HG03442 (cell line): ENCODE measurements at regions not wholly inside any gene's neighbourhood (a gene's known extent, or its start where the extent isn't known, plus 50 kb on each side); places are given as distances from the start of the nearest gene placed in this dataset.

Source experiments
- ATAC-seq: cut with Tn5 transposase; IDR thresholded peaks from one replicate; pipeline ENCODE4 v1.9.1; 2021; ENCODE audit warnings: mild to moderate bottlenecking, moderate library complexity; ENCODE audit not compliant: unreplicated experiment

DNA sequence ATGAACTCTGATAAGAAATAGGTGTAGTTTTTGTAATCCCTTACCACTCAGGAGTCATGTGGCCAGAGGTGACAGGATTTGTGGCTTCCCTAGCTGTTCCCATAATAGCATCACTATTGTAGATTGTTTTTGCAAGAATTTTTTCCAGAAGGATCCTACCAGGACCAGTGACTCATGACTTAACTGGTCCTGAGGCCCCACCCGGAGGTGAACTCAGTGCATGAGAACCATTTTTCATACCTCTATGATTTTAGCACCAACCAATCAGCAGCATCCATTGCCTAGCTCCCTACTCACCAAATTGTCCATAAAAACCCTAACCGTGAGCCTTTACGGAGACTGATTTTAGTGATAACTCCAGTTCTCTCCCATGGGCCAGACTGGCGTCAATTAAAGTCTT, 484.8 kb downstream of the PSAT1 start:
- ATAC-seq, result no peak

DNA sequence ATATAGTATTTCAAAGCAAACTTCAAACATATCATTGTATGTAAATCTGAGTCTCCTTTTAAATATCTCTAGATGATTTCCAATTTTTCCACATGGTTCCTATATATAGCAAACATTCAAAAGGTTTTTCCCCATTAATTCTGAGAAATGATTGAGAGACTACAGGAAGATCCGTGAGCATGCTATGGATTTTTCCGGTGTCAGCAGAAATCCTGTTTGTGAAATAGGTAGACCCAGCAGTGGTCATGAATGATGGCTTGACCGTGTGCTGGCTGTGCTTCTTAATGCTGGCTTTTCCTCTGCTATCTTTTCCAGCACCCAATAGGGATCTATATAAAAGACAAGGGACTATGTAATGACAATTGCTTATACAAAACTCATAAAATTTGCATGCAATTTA, 485.3 kb downstream of the PSAT1 start:
- ATAC-seq, result no peak

DNA sequence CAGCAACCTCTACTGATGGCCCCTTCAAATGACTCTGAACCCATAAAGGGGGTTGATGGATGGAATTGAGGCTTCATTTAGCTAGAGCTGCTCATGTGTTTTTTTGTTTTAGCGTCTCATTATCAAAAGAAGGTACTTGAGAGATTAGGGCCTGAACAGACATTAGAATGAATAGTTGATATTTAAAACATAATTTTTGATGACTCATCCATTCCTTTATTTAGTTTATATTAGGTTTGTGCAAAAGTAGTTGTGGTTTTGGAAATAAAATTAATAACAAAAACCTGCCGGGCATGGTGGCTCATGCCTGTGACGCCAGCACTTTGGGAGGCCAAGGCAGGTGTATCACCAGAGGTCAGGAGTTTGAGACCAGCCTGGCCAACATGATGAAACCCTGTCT, 485.9 kb downstream of the PSAT1 start:
- no peak for ATAC-seq

DNA sequence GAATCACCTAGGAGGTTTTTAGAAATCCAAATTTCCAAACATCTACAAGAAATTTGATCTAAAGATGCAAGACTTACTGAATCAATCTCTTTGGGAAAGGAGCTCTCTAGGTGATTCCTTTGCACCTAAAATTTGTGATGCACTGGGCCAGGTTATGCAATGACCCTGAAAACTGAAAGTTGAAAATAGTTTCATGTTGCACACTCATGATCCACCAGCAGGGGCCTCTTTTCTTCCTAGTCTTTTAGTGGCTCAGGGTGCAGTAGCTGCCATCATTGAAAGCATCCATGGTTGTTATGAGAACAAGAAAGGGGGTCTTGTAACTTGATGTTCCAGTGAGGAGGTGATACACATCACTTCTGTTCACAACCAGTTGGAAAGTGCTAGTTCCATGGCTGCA, 486.8 kb downstream of the PSAT1 start:
- ATAC-seq, result peak; percentile 58

DNA sequence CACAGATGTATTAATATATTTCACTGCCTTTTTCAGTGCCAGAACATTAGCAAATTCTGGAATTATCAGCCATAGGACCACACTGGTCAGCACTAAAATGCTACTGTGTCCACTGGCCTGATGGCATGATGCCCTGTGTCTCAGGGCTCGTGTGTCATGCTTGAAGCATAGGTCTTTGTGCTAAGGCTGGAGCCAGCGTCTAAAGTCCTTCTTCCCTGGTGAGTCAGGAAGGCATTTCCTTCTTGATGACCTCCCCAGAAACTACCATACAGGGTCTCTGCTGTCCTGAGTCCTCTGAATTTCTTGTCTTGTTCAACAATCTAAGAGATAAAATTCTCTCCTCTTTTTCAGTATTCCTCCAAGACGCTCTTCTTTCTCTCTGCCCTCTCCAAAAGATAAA, 489.9 kb downstream of the PSAT1 start:
- no peak for ATAC-seq

DNA sequence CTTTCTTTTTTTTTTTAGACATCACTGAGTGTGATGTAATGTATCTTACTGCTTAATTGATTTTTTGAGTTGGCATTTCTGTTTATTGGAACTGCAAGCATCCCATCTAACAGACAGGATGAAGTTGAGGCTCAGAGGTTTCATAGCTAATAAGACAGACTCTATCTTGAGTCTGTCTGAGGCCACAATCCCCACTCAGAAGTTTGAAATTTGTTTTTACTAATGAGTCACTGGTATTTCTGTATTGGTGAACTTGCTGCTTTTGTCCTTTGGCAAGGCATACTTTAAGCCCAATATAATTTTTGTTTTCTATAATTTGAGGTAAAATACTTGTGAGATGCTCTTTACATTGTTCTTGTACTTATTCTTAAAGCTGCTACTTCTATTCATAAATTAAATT, 491.2 kb downstream of the PSAT1 start:
- no peak for ATAC-seq

DNA sequence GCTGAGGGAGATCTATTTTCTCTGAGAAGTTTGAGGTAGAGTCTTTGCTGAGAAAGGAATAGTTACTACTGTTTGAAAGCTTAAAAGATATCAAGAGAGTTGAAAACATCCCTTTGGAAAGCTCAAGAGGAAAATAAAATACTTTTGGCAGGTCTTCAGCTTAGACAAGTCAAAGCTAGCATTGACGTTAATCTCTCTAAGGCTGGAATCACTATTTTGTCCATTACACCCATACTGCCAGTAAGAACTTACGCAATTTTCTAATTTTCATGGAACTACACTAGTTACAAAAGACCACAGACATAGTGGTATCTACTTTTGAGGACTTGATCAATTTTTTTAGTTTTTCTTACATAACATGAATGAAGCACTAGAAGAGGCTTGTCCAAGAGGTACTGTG, 494.9 kb downstream of the PSAT1 start:
- ATAC-seq, result no peak

DNA sequence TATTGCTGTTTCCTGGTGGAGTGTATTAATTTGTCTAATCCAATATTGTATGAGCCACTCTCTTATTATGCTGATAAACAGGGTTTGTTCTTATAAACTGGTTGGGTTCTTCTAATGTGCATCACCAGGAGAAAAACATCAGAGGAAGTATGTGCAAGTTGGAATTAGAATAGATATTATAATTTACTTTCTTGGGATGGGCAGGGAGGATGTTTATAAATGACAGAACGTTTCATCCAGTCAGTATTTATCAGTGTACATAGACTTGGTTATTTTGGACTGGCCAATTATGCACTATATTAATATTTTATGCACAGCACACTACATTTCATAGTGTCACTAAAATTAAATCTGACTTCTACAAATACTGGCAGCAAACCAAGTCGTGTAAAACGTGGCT, 495.8 kb downstream of the PSAT1 start:
- ATAC-seq, result no peak

DNA sequence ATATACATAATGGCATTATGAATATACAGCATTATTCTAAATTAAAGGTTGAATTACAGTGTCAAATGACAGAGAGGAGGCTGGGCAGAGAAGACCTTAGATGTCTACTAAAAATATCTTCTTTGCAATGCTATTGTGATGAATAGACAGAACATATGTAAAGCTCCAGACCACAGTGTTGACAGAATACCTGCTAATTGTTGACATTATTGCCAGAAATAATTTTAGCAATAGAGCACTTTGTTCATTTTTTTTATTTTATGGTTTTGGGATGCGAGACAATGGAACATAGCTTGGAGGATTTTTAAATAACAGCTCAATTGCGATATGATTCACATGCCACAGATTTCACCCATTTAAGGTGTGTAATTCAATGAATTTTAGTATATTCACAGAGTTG, 508.8 kb downstream of the PSAT1 start:
- no peak for ATAC-seq

DNA sequence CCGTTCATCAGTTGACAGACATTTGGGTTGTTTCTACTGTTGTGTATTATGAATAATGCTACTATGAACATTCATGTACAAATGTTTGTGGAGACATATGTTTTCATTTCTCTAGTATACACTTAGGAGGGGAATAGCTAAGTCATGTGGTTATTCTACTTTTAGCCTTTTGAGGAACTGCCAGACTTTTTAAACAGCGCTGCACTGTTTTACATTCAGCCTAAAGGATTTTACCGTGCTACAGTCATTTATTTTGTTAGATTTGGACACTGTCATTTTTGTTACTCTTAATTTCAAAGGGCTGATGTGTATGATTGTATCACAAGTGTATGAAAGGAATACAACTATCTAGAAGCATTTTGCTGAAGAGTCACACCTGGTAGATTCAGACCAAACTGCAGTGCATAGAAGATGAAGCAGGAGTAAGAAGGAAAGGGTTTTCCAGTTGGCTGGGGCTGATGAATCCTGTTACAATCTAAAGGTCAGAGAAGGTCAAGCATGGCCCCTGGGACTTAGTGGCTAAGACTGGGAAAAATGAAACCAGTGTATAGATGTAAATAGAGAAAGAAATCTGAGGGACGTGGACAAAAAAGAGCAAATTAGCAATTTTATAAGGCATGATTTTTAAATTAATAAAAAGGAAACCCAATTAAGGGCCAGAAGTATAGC, 509.7 kb downstream of the PSAT1 start:
- ATAC-seq, result no peak

DNA sequence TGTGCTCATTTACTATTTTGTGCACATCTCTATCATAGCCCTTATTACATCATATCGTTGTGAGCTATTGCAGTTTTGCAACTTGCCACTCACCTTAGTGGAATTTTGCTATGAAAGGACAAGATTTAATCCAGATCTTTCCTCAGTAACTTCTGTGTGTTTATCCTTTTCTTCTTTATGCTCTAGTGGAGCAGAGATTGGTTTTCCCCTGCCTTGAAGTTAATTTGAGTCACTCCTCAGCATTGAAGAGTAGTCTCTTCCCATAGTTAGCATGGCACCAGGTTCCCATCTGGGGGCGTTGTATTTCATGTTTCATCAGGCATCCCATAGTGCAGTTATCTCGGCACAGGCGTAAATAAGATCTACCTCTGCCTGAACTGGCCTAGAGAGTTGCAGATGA, 510.4 kb downstream of the PSAT1 start:
- no peak for ATAC-seq

DNA sequence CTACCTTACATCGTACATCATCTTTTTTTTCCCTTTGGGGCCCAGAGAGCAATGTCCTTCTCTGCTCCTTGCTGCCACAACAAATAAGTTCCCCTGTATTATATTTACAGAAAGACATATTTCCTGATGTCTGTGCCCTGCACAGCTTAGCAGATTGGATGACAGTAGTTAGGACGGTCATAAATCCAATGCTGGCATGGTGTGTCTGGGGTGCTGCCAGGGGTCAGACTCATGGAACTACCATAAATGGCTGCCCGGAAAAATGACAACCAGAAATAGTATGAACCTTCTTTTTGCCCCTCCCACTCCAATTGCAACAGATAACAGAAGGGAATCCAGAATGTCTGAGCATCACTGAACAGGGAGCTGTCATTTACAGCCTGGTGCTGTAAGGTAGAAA, 511.1 kb downstream of the PSAT1 start:
- ATAC-seq, result no peak

DNA sequence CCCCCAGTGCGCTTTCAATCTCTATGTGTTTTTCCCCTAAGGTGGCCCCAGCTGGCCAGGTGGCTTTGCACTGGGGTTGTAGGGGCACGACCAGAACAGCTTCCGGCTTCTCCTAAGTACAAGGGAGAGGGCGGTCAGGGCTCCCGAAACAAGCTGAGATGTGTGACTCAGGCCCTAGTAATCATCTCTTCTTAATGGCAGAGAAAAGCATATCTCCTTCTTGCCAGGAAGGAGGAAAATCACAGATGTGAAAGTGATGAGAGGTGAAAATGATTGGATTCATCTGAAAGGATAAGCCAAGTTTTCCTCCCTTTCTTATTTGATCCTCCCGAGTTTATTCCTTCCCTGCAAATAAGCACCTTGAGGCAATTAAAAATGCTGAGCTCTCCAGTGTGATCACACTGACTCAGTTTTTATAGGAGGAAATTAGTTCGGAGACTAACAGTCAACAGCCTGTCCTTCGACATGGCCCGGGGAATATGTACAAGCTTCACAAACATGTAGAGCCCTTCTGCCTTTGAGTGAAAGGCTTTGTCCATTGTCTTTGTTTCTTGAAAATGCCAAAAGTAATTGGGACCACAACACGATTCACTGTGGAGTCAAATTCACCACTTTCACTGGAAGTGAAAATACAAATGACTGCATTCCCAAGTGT, 514.8 kb downstream of the PSAT1 start:
- ATAC-seq, result no peak

DNA sequence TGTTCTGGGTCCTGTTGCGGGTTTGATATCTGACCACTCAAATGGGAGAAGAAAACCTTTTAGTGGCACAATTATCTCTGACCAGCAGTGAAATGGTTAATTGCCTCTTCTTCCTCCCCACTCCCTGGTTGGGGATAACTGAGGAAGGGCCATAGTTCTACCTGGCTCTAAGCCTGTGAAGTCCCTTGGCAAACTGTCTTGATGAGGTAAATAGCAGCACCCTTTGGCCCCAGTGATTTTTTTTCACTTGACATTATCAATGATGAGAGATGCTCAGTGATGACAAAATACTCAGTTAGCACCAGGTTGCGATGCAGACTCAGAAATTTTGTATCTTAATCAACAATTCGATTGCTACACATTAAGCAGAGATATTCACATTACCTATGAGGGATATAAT, 515.7 kb downstream of the PSAT1 start:
- ATAC-seq, result no peak

DNA sequence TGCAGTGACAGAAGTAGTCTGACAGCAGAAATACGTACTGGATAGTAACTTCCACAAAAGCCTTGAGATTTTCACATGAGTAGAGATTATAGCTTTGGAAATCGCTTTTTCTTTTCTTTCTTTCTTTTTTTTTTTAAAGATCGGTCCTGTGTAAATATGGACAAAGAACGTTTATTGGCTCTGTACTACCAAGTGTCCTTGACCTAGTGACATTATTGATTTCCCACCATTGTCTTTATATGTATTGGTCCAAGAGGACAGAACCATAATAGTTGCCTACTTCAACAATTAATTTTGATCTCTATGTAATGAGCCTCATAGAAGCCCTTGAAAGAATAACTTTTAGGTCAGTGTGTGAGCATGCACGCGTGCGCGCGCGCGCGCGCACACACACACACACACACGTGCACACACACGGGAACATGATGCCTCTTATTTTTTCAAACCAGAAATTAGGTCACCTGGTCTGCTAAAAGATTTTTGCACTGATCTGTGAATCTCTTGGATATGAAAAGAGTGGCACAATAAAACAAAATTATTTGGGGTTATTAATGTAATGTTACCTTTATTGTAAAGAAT, 516.8 kb downstream of the PSAT1 start:
- no peak for ATAC-seq

DNA sequence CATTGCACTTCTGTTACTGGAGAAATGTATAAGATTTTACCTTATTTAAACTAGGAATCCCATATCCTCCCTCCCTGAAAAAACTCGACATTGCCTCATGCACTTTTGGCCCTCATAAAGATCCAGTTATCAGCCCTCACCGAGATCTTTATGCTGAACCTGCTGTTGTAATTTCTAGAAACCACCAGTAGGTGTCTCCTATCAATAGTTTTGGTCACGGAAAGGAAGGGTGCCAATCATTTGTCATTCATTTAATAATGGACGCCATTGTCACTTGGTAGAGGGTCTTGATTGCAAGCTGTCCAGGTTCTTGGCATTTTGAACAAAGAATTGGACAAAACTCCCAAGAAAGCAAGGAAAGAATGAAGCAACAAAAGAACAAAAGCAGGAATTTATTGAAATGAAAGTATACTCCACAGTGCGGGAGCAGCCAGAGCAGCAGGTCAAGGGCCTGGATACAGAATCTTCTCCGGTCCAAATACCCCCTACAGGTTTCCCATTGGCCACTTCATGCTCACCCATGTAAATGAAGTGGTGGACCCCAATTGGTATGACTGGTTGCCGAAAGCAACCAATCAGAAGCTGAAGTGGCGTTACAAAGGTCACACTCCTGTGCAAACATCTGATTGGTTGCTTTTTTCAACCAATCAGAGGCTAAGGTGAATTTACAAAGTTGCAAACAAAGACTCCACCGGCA, 524.3 kb downstream of the PSAT1 start:
- peak; percentile 81 for ATAC-seq

DNA sequence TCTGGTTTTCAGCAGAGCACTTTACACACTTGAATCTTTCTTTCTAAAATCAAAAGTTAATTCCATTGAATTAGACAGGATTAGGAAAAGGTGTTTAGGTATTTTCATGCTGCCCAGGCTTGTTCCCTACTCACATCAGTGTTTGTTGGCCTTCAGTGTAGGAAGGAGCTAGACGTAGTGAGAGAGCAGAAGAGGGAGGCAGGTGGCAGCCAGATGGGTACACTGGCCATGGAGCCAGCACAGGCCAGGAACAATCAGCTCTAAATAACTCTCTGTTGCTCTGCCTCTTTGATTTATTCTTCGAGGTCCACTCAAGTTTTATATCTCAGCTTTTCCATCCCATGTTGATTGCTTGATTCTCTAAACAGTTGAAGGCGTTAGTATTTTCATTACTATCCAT, 529.6 kb downstream of the PSAT1 start:
- ATAC-seq, result no peak

DNA sequence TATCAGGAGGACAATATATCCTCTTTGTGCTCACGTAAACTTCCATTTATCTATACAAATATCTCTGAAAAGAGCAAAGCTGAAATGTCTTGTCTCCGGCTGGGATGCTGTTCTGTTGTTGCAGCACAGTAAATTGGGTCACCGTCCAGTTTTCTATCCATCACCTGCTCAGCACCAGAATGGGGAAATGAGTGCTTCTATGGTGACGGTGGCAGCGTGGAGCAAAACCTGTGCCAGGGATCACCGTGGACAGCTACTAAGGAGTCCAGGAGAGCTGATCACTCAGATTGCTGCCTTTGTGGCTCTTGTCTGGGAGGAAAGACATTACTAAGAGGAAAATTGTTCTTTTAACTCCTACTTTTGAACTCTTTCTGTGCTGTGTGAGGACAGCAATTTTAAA, 531.6 kb downstream of the PSAT1 start:
- ATAC-seq, result no peak

DNA sequence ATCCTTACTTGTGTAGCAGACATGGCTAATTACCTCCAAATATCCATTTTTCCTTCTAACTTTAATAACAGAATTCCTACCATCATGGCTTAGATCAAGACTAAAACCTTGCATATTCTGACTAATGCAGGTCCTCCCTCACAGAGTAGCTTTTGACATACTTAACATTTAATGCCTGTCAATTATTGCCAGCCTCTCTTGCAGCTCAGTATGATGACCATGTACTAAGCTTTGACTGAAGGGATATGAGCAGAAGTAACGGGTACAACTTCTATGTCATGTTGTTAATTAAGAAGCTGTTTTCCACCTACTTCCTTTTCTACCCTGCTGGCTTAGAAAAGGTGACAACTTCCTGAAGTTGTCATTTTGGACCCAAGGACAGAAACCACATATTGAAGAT, 533.4 kb downstream of the PSAT1 start:
- no peak for ATAC-seq

DNA sequence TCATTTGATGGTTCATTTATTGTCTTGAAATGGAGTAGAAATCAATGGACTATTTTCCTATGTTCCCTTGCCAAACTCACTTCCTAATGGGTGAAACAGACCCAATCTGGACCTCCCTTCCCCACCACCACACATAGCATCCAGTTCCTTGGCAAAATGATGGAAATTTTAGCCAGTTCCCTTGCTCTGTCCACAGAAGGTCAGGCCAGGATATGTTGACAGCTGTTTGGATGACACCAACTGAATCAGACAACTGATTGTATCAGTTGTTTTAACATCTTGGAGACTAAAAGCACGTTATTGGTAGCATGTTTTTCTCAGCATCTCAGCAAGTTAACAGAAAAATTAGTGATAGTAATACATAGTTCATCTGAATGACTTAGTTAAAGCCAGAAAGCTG, 534.8 kb downstream of the PSAT1 start:
- no peak for ATAC-seq

DNA sequence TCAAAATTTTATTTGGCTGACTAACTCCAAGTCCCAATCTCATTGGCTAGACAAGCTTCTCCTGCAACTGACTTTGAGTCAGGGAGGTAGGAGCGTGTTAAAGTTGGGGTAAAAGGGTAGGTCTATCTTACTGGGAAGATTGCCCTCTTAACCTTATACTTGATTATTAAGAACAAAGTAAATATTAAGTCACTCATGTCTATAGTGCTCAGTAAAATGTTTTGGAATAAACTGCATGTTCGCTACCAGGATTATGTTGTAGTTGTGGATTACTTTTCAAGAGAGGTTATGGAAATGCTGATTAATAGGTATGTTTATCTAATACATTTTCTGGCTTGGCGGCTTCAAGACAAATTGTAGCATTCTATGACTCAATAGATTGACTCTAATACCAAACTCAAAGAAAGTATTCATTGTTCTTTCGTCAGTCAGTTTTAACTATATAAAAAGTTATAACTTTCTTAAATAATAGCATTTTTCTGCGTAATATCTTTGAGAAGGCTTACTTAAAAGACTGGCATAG, 539.1 kb downstream of the PSAT1 start:
- no peak for ATAC-seq

DNA sequence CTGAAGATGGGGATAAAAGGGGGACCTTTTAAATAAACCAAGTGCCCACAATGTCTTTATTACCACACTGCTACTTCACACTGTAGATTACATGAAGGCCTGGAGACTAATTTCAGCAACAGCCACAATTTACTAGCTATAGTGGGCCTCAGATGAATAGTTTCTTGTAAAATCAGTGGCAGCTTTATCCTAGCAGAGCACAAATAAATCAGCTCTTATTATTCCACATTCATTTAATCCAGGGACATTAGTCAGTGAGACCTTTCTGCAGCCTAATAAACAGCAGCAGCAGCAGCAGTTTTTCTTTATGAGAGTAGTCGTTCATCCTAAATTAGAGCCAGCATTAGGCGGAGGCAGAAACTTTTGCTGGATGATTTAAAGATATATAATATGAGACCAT, 542.3 kb downstream of the PSAT1 start:
- no peak for ATAC-seq
